Transverse colon (tissue), 4 donors: ENCODE measurements at regions not wholly inside any gene's neighbourhood (a gene's known extent, or its start where the extent isn't known, plus 50 kb on each side); places are given as distances from the start of the nearest gene placed in this dataset.

Experiments
- DNase-seq: peaks from one replicate; pipeline ENCODE4 v3.0.0-alpha.2; 2019
- H3K27ac ChIP-seq, 4 donors: fragments of 200-600 bp; sonication (generic); 2 replicates each; pipeline ENCODE4 v1.5.1; 2016 to 2018; ENCODE audit warnings: inconsistent platforms in 4 of 4
- H3K27me3 ChIP-seq: fragments of 200-600 bp; sonication (generic); 2 replicates; pipeline ENCODE4 v1.5.1; 2017; ENCODE audit warnings: inconsistent platforms
- H3K36me3 ChIP-seq, 4 donors: fragments of 200-600 bp; sonication (generic); 2 replicates each; pipeline ENCODE4 v1.5.1; 2017 to 2019; ENCODE audit warnings: inconsistent platforms in 4 of 4
- H3K4me1 ChIP-seq, 4 donors: fragments of 200-600 bp; sonication (generic); 2 replicates each; pipeline ENCODE4 v1.5.1; 2017 to 2020; ENCODE audit warnings: inconsistent platforms in 4 of 4
- H3K4me3 ChIP-seq, 4 donors: fragments of 200-600 bp; sonication (generic); 1 replicate in 1 of 4; 2 replicates in 3 of 4; pipeline versions ENCODE4 v1.5.1 to v1.6.1; 2017 to 2019; ENCODE audit warnings: inconsistent platforms in 4 of 4
- H3K9me3 ChIP-seq, 2 donors: fragments of 200-600 bp; sonication (generic); 2 replicates each; pipeline ENCODE4 v1.5.1; 2017 to 2019; ENCODE audit warnings: inconsistent platforms in 2 of 2
- EP300 ChIP-seq: sonication (generic); formaldehyde crosslinking; IDR thresholded peaks from one replicate; pipeline ENCODE4 v1.6.1; 2017; ENCODE audit warnings: antibody characterized with exemption, low read depth
- POLR2A ChIP-seq: fragments of 450-650 bp; IDR thresholded peaks from one replicate; pipeline ENCODE4 v1.6.1; 2016; ENCODE audit warnings: antibody characterized with exemption, mild to moderate bottlenecking, moderate library complexity
- POLR2AphosphoS5 ChIP-seq, 3 donors: sonication (generic); formaldehyde crosslinking; IDR thresholded peaks; one replicate each; pipeline ENCODE4 v1.6.1; 2016; ENCODE audit warnings: antibody characterized with exemption in 3 of 3
- WGBS, 2 donors: methylation state at CpG; one replicate each; pipeline ENCODE4 v1.1.5; 2018; ENCODE audit warnings: low coverage in 1 of 2; 5-methylcytosine and 5-hydroxymethylcytosine counted together
- in situ Hi-C, 4 donors: fragments of 200-750 bp; cut with MboI; loops; one replicate each; pipeline versions ENCODE4 v1.15.0 to v1.15.1; 2017; ENCODE audit warnings: low sequenced_read_pairs in 3 of 4, low pct_ligation_motif_present in 1 of 4, low pct_unique_long_range_greater_than_20kb in 1 of 4
- intact Hi-C: fragments of 100-400 bp; cut with DNase I; formaldehyde crosslinking; loops from one replicate; pipeline ENCODE4 v1.15.1; 2023; ENCODE audit warnings: low total_unique reads
- TF ChIP-seq, protein P1 (sequence below), 5 experiments: fragments of 200-600 bp in 3 of 5; fragments of 450-650 bp in 2 of 5; sonication (generic) in 3 of 5; IDR thresholded peaks; 1 replicate in 2 of 5; 2 replicates in 3 of 5; pipeline ENCODE4 v1.5.1; 2016 to 2017; ENCODE audit warnings: antibody characterized with exemption in 5 of 5, inconsistent platforms in 3 of 5, mild to moderate bottlenecking in 2 of 5, moderate library complexity in 1 of 5

DNA sequence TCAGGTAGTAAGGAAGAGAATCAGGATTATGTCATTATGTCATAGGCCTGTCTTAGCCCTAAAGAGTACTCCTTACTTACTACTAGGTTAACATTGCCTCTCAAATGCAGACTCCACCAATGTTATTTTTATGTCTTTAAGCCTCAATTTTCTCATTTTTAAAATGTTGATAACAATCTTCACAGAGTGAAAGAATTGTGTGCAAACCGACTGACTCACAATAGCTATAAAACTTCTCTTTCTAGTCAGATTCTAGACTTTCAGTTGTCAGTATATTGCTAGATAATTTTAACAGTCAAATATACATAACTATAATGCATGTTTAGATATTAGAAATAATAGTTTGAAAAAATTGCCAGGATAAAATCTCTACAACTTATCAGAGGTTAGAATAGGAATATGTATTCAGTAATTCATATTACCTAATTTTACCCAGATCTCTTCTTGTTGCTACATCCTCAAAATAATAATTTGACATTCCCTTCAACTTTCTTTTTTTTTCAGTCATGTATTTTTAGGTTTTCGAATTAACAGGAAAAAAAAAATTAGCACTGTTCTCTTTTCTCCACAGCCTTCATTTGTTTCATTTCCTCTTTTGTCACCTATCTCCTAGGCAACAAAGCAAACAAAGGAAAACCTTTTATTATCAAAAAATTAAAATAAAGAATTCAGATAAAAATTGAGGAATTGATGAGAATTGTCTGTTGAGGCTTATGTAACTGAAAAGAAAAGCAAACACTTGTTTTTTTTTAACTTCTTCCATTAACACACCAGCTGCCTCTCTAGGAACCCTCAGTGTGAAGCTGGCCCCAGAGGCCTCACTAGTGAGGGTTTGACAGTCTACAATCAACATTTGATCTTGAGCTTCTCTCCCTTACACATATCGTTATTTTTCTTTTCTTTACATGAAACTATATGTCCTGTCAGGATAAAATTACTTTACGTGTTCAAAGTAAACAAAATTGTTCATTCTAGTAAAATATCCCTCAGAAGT is 279.0 kb downstream of the CALCRL start:
- intact Hi-C loops = no loop called here
- TF ChIP-seq POLR2A = no peak
- TF ChIP-seq, protein P1, sequence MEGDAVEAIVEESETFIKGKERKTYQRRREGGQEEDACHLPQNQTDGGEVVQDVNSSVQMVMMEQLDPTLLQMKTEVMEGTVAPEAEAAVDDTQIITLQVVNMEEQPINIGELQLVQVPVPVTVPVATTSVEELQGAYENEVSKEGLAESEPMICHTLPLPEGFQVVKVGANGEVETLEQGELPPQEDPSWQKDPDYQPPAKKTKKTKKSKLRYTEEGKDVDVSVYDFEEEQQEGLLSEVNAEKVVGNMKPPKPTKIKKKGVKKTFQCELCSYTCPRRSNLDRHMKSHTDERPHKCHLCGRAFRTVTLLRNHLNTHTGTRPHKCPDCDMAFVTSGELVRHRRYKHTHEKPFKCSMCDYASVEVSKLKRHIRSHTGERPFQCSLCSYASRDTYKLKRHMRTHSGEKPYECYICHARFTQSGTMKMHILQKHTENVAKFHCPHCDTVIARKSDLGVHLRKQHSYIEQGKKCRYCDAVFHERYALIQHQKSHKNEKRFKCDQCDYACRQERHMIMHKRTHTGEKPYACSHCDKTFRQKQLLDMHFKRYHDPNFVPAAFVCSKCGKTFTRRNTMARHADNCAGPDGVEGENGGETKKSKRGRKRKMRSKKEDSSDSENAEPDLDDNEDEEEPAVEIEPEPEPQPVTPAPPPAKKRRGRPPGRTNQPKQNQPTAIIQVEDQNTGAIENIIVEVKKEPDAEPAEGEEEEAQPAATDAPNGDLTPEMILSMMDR (IDR thresholded peaks at IDR 0.05) = no peak
- no peak for TF ChIP-seq POLR2AphosphoS5 (IDR thresholded peaks at IDR 0.05)
- no peak for TF ChIP-seq EP300
- DNase-seq = no peak
- Histone ChIP-seq H3K36me3 (no peaks in the 10 kb centered on the region), H3K9me3 (no peaks in the 10 kb centered on the region), H3K27me3 (no peaks in the 10 kb centered on the region), H3K27ac (no peak overlapping the region), H3K4me1 (no peaks in the 10 kb centered on the region), H3K4me3 (no peak overlapping the region)
- in situ Hi-C loops = no loop called here
- 16 to 37% methylated on average over 4 of the region's 4 CpGs for WGBS, 2 donors

DNA sequence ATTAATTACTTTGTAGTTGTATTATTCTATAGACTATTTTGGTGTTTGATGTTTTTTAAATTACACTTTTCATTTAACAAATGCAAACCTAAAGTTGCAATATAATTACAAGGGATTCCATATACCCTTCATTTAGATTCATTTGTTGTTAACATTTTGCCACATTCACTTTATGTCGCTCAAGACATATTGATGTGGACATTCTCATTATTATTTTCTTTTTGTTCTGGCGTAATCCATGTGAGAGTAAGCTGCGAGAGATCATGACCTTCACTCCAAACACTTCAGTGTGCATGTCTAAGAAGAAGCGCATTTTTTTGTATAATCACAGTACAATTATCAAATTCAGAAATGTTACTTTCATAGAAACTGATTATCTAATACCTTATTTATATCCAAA is 280.6 kb downstream of the CALCRL start:
- no peak overlapping the region for H3K27ac ChIP-seq
- DNase-seq = no peak
- intact Hi-C loops = no loop called here
- H3K4me1 ChIP-seq = no peaks in the 10 kb centered on the region
- TF ChIP-seq POLR2AphosphoS5 (IDR thresholded peaks at IDR 0.05) (no peak), POLR2A (no peak), EP300 (no peak)
- TF ChIP-seq, protein P1 (IDR thresholded peaks at IDR 0.05) = no peak
- no peaks in the 10 kb centered on the region for H3K27me3 ChIP-seq
- no peaks in the 10 kb centered on the region for H3K9me3 ChIP-seq
- H3K36me3 ChIP-seq = no peaks in the 10 kb centered on the region
- 90 to 94% methylated on average over 4 of the region's 4 CpGs for WGBS, 2 donors
- in situ Hi-C loops = no loop called here
- no peak overlapping the region for H3K4me3 ChIP-seq

- no peaks in the 10 kb centered on the region for H3K36me3 ChIP-seq
- WGBS, 2 donors = 69 to 92% methylated on average over 1 of the region's 1 CpG
- no peaks in the 10 kb centered on the region for H3K27me3 ChIP-seq
- no peaks in the 10 kb centered on the region for H3K9me3 ChIP-seq
- DNase-seq = no peak
- H3K4me3 ChIP-seq = no peak overlapping the region
- H3K27ac ChIP-seq = no peak overlapping the region
- intact Hi-C loops = no loop called here
- no peak for TF ChIP-seq POLR2A
- TF ChIP-seq POLR2AphosphoS5 (IDR thresholded peaks at IDR 0.05) = no peak
- TF ChIP-seq, protein P1 (IDR thresholded peaks at IDR 0.05) = no peak
- no peak for TF ChIP-seq EP300
- no peaks in the 10 kb centered on the region for H3K4me1 ChIP-seq
- in situ Hi-C loops = no loop called here
These were observed 282.0 kb downstream of the CALCRL start for GRCh38 chr2:187165936-187166610.

DNA sequence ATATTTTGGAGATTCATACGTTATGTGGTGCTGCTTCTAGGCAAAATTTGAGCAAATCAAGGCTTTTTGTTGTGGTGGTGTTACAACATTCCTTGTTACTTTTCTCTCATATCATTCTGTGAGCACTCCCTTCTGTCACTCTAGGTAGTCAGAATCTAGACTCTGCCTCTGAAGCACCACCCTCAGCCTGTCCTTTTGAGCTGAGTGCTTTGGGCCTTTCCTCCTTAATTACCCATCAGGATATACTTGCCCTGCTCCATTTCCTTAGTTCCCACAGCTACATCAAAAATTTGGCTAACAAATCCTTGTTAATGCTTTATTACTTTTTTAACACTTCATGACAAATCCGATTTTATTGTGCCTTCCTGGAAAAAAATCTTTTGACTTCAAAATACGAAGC is 289.6 kb downstream of the CALCRL start:
- Histone ChIP-seq H3K27me3 (no peaks in the 10 kb centered on the region), H3K27ac (no peak overlapping the region), H3K4me1 (no peaks in the 10 kb centered on the region), H3K9me3 (peaks cover 8 to 9% of the 10 kb centered on the region in 2 donors), H3K4me3 (no peak overlapping the region), H3K36me3 (no peaks in the 10 kb centered on the region)
- intact Hi-C loops = no loop called here
- 47 to 62% methylated on average over 3 of the region's 3 CpGs for WGBS, 2 donors
- in situ Hi-C loops = no loop called here
- TF ChIP-seq, protein P1 (IDR thresholded peaks at IDR 0.05) = no peak
- TF ChIP-seq POLR2A = no peak
- no peak for TF ChIP-seq POLR2AphosphoS5 (IDR thresholded peaks at IDR 0.05)
- no peak for TF ChIP-seq EP300
- DNase-seq = no peak
